HepG2 (cell line): ENCODE measurements at regions not wholly inside any gene's neighbourhood (a gene's known extent, or its start where the extent isn't known, plus 50 kb on each side); places are given as distances from the start of the nearest gene placed in this dataset.

Experiments used
- ATAC-seq: fragments of 200-7000 bp; cut with Tn5 transposase; 3 replicates; pipeline ENCODE4 v1.9.1; 2020; ENCODE audit warnings: mild to moderate bottlenecking, moderate library complexity
- BruUV-seq: library from RNA; stranded (reverse); fragments of 400-500 nt; replicated peaks from 2 replicates; lab custom pipeline; 2021; lab: Mats Ljungman, UMichigan
- CTCF ChIA-PET: fragments of 300-600 bp; formaldehyde crosslinking; extraction: SDS; loops from one replicate; lab custom pipeline; 2021; ENCODE audit warnings: low total read pairs, inconsistent platforms, low intra/inter-chr PET ratio; lab: Yijun Ruan, JAX
- POLR2A ChIA-PET: fragments of 350-600 bp; sonication (Branson Sonifier 250); formaldehyde crosslinking; loops from one replicate; lab custom pipeline; 2020; ENCODE audit warnings: antibody characterized with exemption, inconsistent platforms; lab: Yijun Ruan, JAX
- DNase-seq: peaks from one replicate; pipeline ENCODE4 v3.0.0-alpha.2; 2015; ENCODE audit warnings: low spot score
- FAIRE-seq: peaks from 3 replicates; lab custom pipeline; 2011; peaks lifted over from hg19 to GRCh38; lab: Jason Lieb, UNC
- H2AFZ ChIP-seq: one replicate; pipeline ENCODE4 v1.6.1; 2011; ENCODE audit warnings: low read length, inconsistent platforms
- H3K27ac ChIP-seq: fragments of 300-600 bp; 3 replicates; pipeline ENCODE4 v1.8.0; 2011; ENCODE audit warnings: mixed run types, mild to moderate bottlenecking, mixed read lengths, low read length, inconsistent platforms; ENCODE audit not compliant: insufficient read depth; ENCODE audit errors: extremely low read length
- H3K27me3 ChIP-seq, 2 experiments: fragments of 200-600 bp in 1 of 2; 2 replicates in 1 of 2; 3 replicates in 1 of 2; pipeline versions ENCODE4 v1.6.0 to v1.8.0; 2011; ENCODE audit warnings: low read length in 2 of 2, mild to moderate bottlenecking in 2 of 2, moderate library complexity in 2 of 2, inconsistent platforms in 1 of 2; ENCODE audit not compliant: insufficient read depth in 2 of 2, control insufficient read depth in 1 of 2
- H3K36me3 ChIP-seq, 2 experiments: fragments of 200-600 bp in 1 of 2; replicated peaks in 1 of 2; 2 replicates in 1 of 2; 3 replicates in 1 of 2; pipeline versions ENCODE4 v1.5.1 to v1.8.0; 2011; ENCODE audit warnings: low read length in 2 of 2, inconsistent platforms in 1 of 2; ENCODE audit not compliant: insufficient read depth in 2 of 2, control insufficient read depth in 1 of 2
- H3K4me1 ChIP-seq: 2 replicates; pipeline ENCODE4 v1.5.1; 2012; ENCODE audit warnings: low read length, inconsistent platforms; ENCODE audit not compliant: insufficient read depth
- H3K4me2 ChIP-seq: 2 replicates; pipeline ENCODE4 v1.6.0; 2011; ENCODE audit warnings: low read depth, low read length, inconsistent platforms
- H3K4me3 ChIP-seq, 3 experiments: fragments of 200-600 bp in 1 of 3; sonication (generic), shearing (Covaris generic) in 1 of 3; replicated peaks in 1 of 3; 2 replicates each; pipeline ENCODE4 v1.5.1; 2011 to 2016; ENCODE audit warnings: low read length in 3 of 3, inconsistent platforms in 2 of 3, low read depth in 2 of 3, mild to moderate bottlenecking in 2 of 3, control low read depth in 1 of 3, mixed read lengths in 1 of 3; ENCODE audit not compliant: insufficient read depth in 1 of 3
- H3K79me2 ChIP-seq: one replicate; pipeline ENCODE4 v1.6.1; 2011; ENCODE audit warnings: low read length, inconsistent platforms; ENCODE audit not compliant: insufficient read depth
- H3K9ac ChIP-seq: 2 replicates; pipeline ENCODE4 v1.6.0; 2011; ENCODE audit warnings: mild to moderate bottlenecking, low read depth, low read length, inconsistent platforms; ENCODE audit not compliant: insufficient read depth
- H3K9me3 ChIP-seq: 2 replicates; pipeline ENCODE4 v1.5.1; 2012; ENCODE audit warnings: mild to moderate bottlenecking, low read length
- H4K20me1 ChIP-seq: 2 replicates; pipeline ENCODE4 v1.6.0; 2011; ENCODE audit warnings: inconsistent platforms, mild to moderate bottlenecking, low read length, moderate library complexity; ENCODE audit not compliant: insufficient read depth
- AKNA ChIP-seq: sonication (generic); formaldehyde crosslinking; IDR thresholded peaks from 2 replicates; pipeline ENCODE4 v1.4.0; 2020; ENCODE audit warnings: missing genetic modification reagents, borderline replicate concordance
- FLYWCH1 ChIP-seq: sonication (generic); formaldehyde crosslinking; IDR thresholded peaks from 2 replicates; pipeline ENCODE4 v1.8.1; 2023; ENCODE audit warnings: mild to moderate bottlenecking, missing genetic modification reagents
- GATAD2A ChIP-seq: IDR thresholded peaks from 2 replicates; pipeline ENCODE4 v1.6.1; 2016
- MBNL3 ChIP-seq: fragments of 250-450 bp; sonication (Bioruptor Pico); conservative IDR thresholded peaks from 2 replicates; pipeline ENCODE4 v1.8.0; 2022; ENCODE audit warnings: mild to moderate bottlenecking, inconsistent platforms
- SMAD9 ChIP-seq: sonication (generic); formaldehyde crosslinking; IDR thresholded peaks from 2 replicates; pipeline ENCODE4 v1.5.1; 2020; ENCODE audit warnings: mild to moderate bottlenecking, missing genetic modification reagents
- THAP8 ChIP-seq: sonication (generic); formaldehyde crosslinking; IDR thresholded peaks from 2 replicates; pipeline ENCODE4 v1.5.1; 2020; ENCODE audit warnings: missing genetic modification reagents, mild to moderate bottlenecking, borderline replicate concordance
- ZBTB8A ChIP-seq: sonication (generic); formaldehyde crosslinking; IDR thresholded peaks from 2 replicates; pipeline ENCODE4 v1.4.0; 2020; ENCODE audit warnings: mild to moderate bottlenecking, low read depth, missing genetic modification reagents, borderline replicate concordance
- ZNF292 ChIP-seq: sonication (generic); formaldehyde crosslinking; IDR thresholded peaks from 2 replicates; pipeline ENCODE4 v1.8.1; 2022; ENCODE audit warnings: mild to moderate bottlenecking, low read depth, missing genetic modification reagents, borderline replicate concordance
- ZNF337 ChIP-seq: sonication (generic); formaldehyde crosslinking; IDR thresholded peaks from 2 replicates; pipeline ENCODE4 v1.5.1; 2020; ENCODE audit warnings: missing genetic modification reagents, low read depth, mild to moderate bottlenecking, borderline replicate concordance
- in situ Hi-C: cut with HindIII; loops from 2 replicates; pipeline ENCODE4 v1.10.0; 2017; ENCODE audit warnings: low pct_unique_long_range_greater_than_20kb; ENCODE audit not compliant: extremely low pct_ligation_motif_present
- intact Hi-C: fragments of 100-400 bp; cut with micrococcal nuclease; formaldehyde crosslinking; loops from one replicate; pipeline ENCODE4 v1.10.0; 2022; ENCODE audit not compliant: unreplicated experiment

- TF ChIP-seq THAP8 (CRISPR knock-in tag) = no peak
- no peak for TF ChIP-seq ZNF292 (CRISPR knock-in tag)
- no peak for TF ChIP-seq GATAD2A (CRISPR knock-in tag)
- no peak for TF ChIP-seq ZBTB8A (CRISPR knock-in tag)
- TF ChIP-seq AKNA (CRISPR knock-in tag) = no peak
- TF ChIP-seq FLYWCH1 (CRISPR knock-in tag) = no peak
- no peak for TF ChIP-seq ZNF337
- TF ChIP-seq SMAD9 (CRISPR knock-in tag) = no peak
- TF ChIP-seq MBNL3 (CRISPR knock-in tag) = no peak
- H3K9me3 ChIP-seq = no peaks in the 10 kb centered on the region
Observed at GRCh38 chr6:100235631-100236030, 229.1 kb downstream of the SIM1 start.

More at GRCh38 chr6:100235631-100236030, 229.1 kb downstream of the SIM1 start:
- FAIRE-seq (no peak), DNase-seq (no peak), ATAC-seq (no peak)
- Histone ChIP-seq H2AFZ (no peak overlapping the region), H3K79me2 (no peaks in the 10 kb centered on the region), H3K4me2 (no peak overlapping the region), H3K4me3 (no peak overlapping the region), H3K27me3 (no peaks in the 10 kb centered on the region), H3K27ac (no peak overlapping the region), H3K36me3 (no peaks in the 10 kb centered on the region), H3K9ac (no peak overlapping the region), H3K4me1 (no peaks in the 10 kb centered on the region), H4K20me1 (no peaks in the 10 kb centered on the region)
- intact Hi-C loops (no loop called here), in situ Hi-C loops (no loop called here)
- ChIA-PET POLR2A (no interaction called here), CTCF (no interaction called here)
- no TSS peak for BruUV-seq
